NCI-H460 (cell line): ENCODE measurements at regions not wholly inside any gene's neighbourhood (a gene's known extent, or its start where the extent isn't known, plus 50 kb on each side); places are given as distances from the start of the nearest gene placed in this dataset.

Experiments used
- DNase-seq: peaks from one replicate; pipeline ENCODE4 v3.0.0-alpha.2; 2016; ENCODE audit warnings: low read depth; ENCODE audit errors: extremely low read depth

DNA sequence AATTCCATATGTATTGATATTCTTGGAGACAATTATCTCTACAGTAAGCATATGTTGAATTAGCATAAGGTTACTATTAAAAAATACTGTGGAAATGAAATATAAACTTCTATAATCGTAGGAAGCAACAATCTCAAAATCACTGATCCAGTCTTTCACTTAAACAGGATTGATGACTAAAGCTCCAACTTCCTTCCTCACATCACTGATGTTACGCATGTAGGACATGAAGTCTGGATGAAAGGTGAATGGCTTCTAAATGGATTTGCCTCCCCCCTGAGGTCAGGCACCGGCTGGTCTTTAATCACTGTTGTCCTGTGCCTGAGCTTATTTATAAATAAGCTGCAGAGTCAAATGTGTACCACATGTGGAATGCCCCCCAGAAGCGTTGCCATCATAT is 157.1 kb upstream of the NFIB start:
- no peak for DNase-seq

DNA sequence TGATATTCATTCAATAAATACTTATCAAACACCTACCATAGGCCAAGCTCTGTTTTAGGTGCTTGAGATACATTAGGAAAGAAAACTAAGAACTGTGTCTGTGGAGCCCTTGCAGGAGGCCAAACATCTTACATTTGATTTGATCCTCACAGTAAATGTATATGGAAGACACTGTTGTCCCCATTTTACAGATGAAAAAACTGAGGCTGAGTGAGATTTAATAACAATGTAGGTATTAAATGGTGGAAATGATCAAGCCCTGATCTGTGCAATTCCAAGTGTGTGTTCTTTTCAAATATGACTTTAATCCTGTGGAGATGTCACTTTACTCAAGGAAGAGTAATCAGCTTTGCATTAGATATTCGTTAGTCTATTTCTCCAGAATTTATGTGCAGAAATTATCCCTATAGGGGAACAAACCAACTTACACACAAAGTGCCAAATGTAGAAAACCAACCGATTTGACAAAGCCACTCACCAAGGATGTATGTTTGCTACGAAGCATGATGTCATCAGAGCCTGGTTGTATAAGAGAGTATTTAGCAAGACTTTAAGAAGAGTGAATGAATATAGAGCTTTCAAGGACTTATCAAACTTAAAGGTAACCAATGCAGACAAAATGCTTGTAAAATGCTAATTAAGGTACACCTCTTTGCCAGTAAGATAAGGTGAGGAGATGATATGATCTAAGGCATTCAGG is 153.9 kb upstream of the NFIB start:
- DNase-seq = no peak

DNA sequence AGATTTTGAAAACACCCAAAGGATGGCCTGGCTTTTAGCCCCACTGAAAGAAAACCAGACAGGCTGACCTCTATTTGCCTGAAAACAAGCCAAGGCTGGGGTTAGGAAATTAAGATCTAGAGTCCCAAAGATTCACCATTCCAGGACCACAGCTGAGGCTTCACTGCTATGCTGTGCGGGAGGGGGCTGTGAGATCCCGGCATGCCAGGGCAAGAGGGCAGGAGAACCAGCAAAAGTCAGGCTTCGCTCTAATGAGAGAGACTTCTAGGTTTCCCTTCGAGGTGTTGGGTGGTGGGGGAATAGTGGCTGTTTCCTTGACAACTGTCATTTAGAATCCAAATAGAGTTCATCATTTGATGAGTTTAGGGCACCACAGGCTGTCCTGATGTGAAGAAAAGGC is 152.9 kb upstream of the NFIB start:
- no peak for DNase-seq

DNA sequence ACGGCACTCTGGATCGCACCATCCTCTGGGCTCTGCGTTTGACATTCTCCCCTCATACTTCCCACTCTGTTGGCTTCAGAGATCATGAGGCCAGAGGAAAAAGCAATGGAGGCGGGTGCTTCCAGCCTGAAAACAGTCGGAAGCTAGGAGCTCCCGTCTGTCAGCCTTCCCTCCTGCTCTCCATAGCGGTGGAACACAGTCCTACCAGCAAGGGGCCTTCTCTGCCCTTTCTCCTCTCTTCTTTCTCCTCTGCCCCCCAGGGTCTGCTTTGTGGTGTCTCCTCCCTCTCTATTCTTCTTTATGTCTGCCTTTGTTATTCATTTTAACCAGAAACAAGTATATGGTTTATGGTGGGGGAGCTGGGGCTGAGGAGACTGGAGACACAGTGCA is 152.5 kb upstream of the NFIB start:
- DNase-seq = no peak

DNA sequence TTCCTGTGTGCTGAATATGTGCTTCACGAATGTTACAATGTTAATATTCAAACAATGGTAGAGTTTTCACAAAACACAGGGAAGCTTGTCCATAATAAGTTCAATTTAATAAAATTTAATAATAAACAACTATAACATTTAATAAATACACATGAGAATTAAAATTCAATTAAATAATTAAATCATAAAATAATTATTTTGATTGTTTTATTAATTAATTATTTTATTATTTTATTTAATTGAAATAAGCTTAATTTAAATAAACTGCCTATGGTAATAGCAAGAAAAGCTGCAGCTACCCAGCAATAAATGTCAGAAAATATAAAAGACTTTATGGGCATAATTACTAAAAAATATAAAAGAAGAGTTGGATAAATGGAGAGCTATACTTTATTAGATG is 149.0 kb upstream of the NFIB start:
- DNase-seq = no peak

DNA sequence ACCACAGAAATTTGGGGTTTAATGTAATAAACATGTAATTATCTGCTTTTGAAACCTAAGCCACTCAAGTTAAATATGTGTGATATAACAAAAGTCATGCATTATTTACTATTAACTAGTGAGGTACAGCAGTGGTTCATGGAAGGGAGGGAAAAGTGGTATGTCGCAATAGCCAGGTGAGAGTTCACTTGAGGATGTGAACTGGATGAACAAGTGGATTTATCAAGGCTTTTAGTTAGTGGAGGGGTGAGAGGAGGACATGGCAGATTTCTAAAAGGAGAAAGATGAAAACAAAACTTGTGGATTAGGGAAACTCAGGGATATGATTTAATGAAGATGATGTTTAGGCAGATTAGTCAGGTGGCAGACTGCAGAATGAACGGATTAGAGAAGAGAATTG is 141.3 kb upstream of the NFIB start:
- DNase-seq = no peak

DNA sequence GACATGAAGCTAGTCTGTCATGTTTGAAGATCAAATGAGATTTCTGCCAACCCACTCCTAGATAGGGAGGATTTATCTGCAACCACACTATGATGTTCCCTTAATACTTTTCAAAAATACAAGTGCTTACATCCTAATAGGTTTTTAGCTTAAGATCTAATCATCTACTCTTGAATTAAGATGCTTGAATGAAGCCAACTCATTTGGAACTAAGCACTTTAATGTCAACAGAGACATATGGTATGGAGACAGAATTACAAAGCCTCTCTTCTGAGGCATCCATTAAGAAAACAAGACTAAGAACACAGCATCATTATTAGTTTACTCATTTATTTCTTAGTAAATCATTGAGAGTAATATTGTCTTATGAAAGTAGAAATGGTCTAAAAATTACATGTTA is 139.3 kb upstream of the NFIB start:
- no peak for DNase-seq

DNA sequence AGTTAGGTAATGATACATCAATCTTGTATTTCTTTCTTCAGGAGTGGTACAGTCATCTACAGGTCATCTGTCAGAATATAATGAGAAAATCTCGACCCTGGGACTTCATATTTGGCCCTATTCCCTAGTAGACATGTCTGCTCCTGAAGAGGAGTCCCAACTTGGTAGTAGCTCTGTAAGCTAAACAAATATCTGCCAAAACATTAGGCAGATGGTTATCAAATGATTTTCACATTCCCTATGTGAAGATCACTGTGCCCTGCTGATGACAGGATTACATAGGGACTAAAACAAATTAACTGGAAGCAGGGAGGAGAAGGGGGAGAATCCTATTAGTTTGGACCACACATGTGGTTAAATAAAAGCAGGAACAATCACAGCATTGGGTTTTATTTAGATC is 138.6 kb upstream of the NFIB start:
- no peak for DNase-seq

DNA sequence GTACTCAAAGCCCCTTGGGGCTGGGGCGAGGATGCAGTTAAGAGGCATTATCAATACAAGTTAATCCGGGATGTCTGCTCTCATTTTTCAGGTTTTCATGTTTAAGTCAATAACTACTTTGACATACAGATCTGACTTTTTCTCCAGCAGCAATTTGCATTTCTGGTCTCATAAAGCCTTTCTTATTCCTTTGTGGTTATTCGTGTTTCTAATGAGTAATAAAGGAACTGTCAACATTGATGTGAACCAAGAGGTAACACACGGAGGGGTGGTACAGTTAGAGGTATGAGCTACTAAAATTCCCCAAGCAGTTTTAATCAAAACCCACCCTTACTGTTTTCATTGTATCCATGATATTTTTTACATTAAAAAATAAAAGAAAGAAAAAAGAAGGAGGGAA is 138.0 kb upstream of the NFIB start:
- no peak for DNase-seq

DNA sequence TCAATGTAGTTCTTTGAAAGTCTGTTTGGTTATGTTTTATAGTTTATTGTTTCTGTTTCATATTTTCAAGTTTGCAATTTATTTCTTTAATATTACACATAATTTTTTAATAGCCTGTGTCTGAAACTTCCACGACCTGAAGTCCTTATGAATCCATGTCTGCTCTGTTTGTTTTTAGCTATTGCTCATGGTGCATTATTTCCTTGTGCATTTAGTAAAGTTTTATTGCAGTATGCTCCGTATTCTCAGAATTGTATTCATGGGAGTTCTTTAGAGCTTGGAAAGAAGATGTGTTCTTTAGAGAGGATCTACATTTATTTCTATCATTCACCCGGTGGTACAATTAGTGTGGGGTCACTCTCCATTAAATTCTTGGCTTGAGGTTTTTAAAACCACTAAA is 133.2 kb upstream of the NFIB start:
- no peak for DNase-seq

DNA sequence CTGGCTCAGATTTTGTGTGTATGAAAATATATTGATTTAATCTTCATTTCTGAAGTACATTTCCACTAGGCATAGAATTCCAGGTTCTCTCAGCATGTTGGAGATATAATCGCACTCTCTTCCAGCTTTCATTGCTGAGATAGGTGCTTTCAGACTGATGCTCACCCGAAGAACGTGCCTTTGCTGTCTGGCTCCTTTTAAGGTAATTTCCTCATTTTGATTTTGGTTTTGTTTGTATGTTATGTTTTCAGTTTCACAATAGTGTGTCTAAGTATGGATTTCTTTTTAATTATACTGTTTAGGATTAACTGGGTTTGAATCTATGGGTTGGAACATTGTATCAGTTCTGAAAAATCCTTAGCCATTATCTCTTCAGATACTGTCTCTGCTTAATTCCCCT is 132.0 kb upstream of the NFIB start:
- DNase-seq = no peak

DNA sequence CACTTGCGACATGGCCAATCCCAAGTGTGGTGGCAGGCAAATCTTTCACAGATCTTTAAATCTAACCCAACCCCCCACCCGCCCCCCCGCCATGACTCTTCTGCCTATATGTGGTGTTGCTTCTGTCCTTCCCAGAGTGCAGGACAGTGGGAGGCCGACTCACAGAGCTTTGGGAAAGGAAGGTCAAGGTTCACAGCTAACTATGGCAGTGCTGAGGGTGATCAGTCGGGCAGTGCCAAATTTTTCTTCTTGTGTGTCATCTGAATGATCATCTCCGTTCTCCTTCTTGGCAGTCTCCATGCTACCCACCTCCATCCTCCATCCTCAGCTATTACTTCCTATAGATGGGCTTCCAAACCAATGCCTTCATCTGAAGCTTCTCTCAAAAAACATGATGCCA is 129.0 kb upstream of the NFIB start:
- DNase-seq = no peak

DNA sequence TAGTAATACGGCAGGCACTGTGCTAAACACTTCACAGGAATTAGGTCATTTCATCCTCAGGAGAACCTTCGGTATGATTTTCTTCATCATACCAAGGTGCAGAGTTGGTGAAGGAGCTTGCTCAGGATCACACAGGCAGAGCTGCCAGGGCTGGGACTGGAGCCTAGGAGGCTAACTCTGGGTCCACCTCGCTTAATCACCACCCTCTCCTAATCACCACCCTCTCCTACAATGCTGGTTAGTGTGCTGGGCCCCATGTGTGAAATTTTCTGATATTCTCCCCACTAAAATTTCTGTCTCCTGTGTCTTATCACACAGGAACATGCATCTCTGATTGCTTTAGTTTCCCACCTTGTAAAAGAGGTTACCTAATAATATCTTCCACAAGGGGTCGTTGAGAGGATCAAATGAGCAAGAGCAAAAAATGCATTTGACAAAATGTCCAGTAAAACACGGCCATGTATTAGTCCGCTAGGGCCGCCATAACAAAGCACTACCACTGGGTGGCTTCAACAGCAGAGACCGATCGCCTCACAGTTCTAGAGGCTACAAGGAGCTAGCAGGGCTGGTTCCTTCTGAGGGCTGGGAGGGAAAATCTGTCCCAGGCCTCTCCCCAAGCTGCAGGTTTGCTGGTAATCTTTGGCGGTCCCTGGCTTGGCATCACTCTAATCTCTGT is 128.2 kb upstream of the NFIB start:
- peak; percentile 19 for DNase-seq

DNA sequence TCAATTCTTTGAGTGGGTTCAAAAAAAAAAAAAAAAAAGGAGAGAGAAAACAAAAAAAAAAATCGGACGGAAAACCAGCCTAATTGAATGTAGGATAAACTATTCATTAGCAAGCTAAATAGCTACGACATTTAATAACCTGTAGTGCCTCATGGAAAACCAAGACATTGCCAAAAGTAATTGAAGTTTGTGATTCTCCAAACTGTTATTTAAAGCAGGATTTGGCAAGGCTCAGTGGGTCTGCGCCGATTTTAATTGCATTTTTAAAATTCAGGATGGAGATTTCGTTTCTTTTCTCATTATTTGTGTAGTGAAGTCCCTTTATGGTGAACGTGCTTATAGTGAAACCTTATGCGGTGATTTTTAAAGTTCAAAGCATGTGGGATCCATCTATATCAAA is 127.2 kb upstream of the NFIB start:
- no peak for DNase-seq

DNA sequence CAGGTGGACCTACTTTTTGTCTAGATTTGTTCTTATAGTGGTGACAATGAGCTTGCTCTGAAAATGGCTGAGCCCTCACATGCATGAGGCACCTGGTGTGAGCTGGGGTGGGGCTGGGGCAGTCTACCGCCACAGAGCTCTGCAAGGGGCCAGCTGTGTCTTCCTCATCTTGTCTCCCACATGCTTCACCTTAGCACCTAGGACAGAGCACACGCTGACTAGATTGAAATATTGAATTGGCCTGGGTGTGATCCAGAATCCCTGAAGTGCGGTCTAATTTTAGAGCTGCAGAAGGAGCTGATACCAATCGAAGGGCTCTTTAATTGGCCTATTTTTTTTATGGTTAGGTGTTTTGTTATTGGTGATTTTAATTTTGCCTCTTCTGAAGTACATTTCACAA is 126.1 kb upstream of the NFIB start:
- DNase-seq = no peak

DNA sequence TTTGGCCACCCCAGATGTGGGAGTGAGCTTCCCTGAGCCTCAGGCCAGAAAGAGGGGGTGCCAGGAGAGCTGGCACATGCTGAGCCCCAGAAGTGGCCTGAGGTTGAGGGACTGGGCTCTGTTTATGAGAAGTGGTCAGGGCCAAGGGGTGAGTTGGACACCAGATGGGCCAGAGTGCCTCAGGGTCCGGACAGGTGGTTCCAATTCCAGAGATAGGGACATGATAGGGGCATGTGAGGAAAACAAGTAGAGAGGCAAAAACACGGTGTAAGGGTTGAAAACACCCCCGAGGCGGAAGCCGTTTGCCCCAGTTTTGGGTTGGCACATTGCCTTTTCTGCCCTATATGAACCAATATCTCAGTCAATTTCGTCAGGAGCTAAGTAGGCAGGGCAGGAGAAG is 125.6 kb upstream of the NFIB start:
- DNase-seq = no peak

DNA sequence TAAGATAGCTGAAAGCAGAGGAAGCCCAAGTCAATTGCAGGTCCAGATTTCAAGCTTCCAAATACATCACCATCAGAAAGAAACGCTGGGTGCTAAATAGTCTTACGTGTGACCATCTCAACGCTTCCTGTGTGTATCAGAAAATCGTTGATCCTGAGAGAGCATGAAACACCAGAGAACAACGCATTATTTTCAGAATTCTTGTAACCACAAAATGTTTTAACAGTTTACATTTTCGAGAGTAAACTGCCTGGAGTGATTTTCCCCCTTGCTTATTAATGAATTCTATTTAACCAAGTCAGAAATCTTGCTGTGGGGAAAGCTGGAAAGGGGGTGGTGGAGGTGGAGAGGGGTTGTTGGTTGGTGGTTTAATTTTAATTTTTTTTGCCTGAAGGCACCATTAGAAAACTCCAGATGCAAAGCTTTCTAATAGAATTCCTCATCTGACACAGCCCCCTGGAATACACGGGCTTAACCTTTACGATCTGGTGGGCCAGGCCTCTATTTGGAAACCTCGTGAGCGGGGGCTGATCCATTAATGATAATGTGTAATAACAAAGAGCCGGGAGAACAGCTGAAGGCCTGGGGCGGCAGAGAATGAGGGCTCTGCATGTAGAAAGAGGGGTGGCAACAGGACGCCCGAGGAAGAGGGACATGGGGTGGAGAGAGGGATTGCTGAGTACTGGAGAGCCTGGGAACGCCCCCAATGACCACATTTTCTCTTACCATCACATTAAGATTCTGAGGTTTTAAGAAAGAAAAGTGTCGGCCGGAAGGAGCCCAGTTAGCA is 124.5 kb upstream of the NFIB start:
- no peak for DNase-seq

DNA sequence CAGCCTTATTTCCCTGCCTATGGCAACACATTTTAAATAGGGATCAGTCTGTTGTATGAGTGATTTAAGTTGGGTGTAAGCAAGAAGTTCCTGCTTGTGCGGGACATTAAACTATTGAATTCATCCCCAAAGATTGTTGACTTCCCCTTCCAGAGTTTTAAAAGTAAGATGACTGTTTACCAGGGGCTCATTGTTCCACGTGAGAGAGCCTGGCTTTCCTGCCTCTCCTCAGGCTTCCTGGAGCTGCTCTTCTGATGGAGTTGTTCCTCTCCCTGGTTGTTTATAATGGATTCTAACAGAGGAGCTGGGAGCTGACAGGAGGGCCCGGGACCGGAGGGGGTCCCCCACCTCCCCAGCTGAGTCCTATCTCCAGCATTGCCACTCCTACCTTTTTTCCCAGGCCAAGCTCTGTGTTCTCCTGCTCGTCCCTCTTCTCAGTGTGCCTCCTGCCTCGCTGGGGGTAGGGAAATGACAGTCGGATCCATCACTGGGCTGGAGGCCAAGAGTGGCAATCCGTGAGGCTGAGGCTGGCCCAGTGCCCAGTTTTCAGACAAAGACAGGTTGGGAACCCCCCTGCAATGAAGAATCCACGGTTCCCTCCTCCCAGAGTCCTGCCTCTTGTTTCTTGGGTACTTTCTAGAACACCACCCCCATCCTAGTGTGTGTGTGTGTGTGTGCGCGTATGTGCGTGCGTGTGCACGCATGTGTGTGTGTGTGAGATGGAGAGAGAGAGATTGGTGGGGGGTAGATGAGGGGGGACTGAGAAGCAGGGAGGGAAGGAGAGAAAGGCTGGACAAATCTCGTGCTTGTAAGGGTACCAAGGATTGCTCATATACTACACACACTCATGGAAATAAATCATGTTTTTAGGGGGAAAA is 123.7 kb upstream of the NFIB start:
- no peak for DNase-seq

DNA sequence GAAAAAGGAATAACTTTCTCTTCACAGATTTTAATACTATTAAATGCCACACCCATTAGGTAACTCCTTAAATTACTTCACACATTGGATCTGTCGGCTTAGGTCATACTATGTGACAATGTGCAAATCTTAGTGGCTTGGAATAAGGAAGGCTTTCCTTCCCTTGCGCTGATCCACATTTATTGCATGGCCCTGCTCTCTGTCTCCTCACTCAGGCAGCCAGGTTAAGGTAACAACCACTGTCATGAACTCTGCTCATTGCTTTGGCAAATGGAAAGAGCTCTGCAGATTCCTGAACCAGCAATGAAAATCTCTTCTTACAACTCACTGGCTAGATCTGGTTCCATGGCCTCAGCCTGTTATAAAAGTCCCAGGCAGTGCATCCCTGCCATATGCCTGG is 121.9 kb upstream of the NFIB start:
- no peak for DNase-seq

DNA sequence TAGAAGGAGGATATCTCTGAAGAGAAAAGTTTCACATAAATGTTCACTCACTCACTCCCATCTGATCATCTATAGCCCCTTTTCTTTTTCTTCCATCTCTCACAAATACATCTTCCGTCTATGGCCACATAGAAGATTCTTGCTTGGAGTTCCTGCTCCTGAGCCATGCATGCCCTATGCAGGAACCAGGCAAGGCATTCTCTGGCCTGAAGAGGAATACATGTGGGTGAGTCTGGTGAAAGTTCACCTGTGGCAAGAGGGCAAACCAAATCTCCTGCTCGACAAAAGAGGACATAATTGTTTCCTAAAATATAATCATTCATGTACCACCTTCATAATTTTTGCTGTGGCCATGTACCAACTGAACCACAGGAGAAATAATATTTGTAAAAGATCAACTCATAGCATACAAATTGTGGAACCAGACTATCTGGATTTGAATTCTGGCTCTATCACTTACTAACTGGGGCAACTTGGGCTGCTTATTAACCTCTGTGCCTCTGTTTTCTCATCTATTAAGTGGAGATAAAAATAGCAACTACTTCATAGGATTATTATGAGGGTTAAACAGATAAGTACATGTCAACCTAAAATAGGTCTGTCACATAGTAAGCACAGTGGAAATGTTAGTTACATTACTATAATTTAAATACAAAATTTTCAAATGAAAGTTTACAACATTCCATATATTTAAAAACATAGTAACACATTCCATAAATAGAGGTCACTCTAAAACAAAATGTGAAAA is 121.2 kb upstream of the NFIB start:
- no peak for DNase-seq

DNA sequence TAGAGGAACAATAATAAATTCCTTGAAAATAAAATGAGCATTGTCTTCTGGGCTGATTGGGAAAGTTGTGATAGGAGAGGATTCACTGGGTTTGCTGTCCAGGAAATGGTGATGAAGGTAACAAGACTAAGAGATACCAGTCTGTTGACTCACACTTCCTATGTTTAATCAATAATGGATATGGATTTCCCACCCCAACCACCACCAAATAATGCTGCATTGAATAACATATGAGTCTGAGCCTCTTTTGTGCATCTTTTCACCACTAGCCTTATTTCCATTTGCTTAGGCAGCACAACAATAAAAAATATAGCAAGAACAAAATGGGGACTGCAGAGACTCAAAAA is 120.2 kb upstream of the NFIB start:
- no peak for DNase-seq
